Stomach (tissue), 4 donors: ENCODE measurements at regions not wholly inside any gene's neighbourhood (a gene's known extent, or its start where the extent isn't known, plus 50 kb on each side); places are given as distances from the start of the nearest gene placed in this dataset.

Experiments used
- CTCF ChIP-seq, 7 experiments: fragments of 450-650 bp in 4 of 7; fragments of 200-600 bp in 3 of 7; sonication (generic) in 3 of 7; IDR thresholded peaks; one replicate each; pipeline ENCODE4 v1.5.1; 2016 to 2019; ENCODE audit warnings: antibody characterized with exemption in 7 of 7, control low read depth in 2 of 7, mild to moderate bottlenecking in 1 of 7
- EP300 ChIP-seq: sonication (generic); formaldehyde crosslinking; IDR thresholded peaks from one replicate; pipeline ENCODE4 v1.6.1; 2017; ENCODE audit warnings: antibody characterized with exemption
- POLR2A ChIP-seq, 4 donors: fragments of 450-650 bp; IDR thresholded peaks; one replicate each; pipeline ENCODE4 v1.6.1; 2016; ENCODE audit warnings: antibody characterized with exemption in 4 of 4, control low read depth in 2 of 4, mild to moderate bottlenecking in 1 of 4, moderate library complexity in 1 of 4

- no peak for TF ChIP-seq CTCF (IDR thresholded peaks at IDR 0.05)
- TF ChIP-seq POLR2A (IDR thresholded peaks at IDR 0.05) = no peak
- no peak for TF ChIP-seq EP300
These were observed 227.7 kb downstream of the NOVA1 start for GRCh38 chr14:26370115-26370514.
